ENCODE measurements at regions not wholly inside any gene's neighbourhood (a gene's known extent, or its start where the extent isn't known, plus 50 kb on each side); places are given as distances from the start of the nearest gene placed in this dataset.
A peak's percentile ranks its signal among the peaks of the same experiment; 100 is the strongest.

- no peak for DNase-seq
These were observed 274.0 kb downstream of the RNF152 start for GRCh38 chr18:61618816-61619215.

DNA sequence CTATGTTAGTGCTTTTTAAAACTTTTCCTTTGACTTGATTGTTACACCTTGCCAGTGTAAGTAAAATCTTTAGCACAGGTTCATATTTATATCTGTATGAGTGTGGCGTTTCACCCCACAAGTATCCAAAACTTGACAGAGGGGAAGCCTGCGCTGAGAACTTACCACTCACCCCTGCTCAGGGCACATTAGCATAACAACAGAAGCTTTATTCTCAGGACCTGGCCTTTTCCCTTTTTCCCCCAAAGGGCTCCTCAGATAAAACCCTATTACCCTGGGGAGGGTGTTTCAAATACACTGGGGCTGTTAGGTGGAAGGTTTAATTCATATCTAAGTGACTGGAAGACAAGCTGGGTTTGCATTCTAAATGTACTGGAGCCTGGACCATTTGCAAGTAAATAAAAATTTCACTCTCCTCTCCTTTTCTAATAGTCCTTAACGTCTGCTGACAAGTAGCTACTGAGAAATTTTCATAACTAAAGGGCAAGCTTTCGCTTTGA is 276.6 kb downstream of the RNF152 start:
- DNase-seq, result no peak

- no peak for DNase-seq
These were observed 279.3 kb downstream of the CDH20 start for GRCh38 chr18:61612517-61612916.

DNA sequence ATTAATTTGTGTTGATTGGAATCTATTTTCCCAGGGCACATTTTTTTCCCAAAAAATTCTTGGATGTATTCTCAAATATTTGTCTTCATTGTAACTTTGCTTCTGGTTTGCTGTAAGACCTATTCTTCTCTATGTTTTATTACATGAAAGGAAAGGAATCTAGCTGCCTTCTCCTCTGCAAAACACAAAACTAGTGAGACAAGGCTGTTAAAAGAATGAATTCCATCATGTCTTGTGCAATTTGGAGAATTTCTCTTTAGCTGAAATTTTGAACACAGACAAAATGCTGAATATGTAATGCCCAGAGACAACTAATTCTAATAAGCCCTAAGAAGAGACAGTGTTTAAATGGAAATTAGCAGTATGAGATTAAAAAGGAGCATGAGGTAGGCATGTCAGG is 275.9 kb downstream of the CDH20 start:
- no peak for DNase-seq

- no peak for DNase-seq
These were observed 275.1 kb downstream of the CDH20 start for GRCh38 chr18:61608316-61608715.

GRCh38 chr18:61607867-61608266 is 274.6 kb downstream of the CDH20 start:
- DNase-seq, result no peak

DNA sequence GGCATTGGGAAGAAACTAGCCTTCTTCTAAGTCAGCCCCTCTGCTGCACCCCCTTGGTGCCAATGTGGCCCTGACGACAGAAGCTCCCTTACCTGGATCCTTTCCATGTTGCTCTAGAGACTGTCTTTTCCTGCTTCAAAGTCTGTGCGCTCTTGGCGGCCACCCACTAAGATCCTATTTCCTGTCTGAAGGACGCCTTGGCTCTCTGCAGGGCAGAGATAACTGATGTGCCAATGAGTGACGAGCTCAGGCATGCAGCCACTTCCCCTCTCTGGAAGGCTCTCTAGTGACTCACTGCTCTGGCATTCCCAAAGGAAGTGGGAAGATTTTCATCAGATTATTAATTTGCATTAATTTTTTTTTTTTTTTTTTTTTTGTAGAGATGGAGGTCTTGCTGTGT is 273.5 kb downstream of the CDH20 start:
- peak; percentile 79 to 87 for DNase-seq

- DNase-seq, result peak; percentile 73 to 89
These were observed 272.9 kb downstream of the CDH20 start for GRCh38 chr18:61606068-61606660.

- no peak for DNase-seq
These were observed 272.3 kb downstream of the CDH20 start for GRCh38 chr18:61605376-61606067.

Data from right lung (tissue), 2 donors.